Epithelial cell of esophagus (primary cell): ENCODE measurements at regions not wholly inside any gene's neighbourhood (a gene's known extent, or its start where the extent isn't known, plus 50 kb on each side); places are given as distances from the start of the nearest gene placed in this dataset.
"Not testable (repeated sequence)": the region's sequence is repeated elsewhere in the genome, so short reads cannot be mapped to it uniquely, and the experiment has no call there.

Experiments
- DNase-seq: peaks from one replicate; pipeline ENCODE4 v3.0.0; 2010; ENCODE audit warnings: low read depth
- H3K4me3 ChIP-seq: 2 replicates; pipeline ENCODE4 v1.5.1; 2011; ENCODE audit warnings: mild to moderate bottlenecking, low read length, control low read depth
- CTCF ChIP-seq: IDR thresholded peaks from 2 replicates; pipeline ENCODE4 v1.5.1; 2011; ENCODE audit warnings: low read depth, mild to moderate bottlenecking, low read length, control low read depth, inconsistent platforms; ENCODE audit not compliant: insufficient read depth; ENCODE audit errors: missing control alignments

- no peak overlapping the region for H3K4me3 ChIP-seq
- DNase-seq = no peak
- TF ChIP-seq CTCF = no peak
Observed at GRCh38 chr3:168794427-168794826, 698.7 kb upstream of the GOLIM4 start.

- no peak for TF ChIP-seq CTCF
- no peak for DNase-seq
- no peak overlapping the region for H3K4me3 ChIP-seq
Observed at GRCh38 chr3:168782193-168782592, 686.5 kb upstream of the GOLIM4 start.

DNA sequence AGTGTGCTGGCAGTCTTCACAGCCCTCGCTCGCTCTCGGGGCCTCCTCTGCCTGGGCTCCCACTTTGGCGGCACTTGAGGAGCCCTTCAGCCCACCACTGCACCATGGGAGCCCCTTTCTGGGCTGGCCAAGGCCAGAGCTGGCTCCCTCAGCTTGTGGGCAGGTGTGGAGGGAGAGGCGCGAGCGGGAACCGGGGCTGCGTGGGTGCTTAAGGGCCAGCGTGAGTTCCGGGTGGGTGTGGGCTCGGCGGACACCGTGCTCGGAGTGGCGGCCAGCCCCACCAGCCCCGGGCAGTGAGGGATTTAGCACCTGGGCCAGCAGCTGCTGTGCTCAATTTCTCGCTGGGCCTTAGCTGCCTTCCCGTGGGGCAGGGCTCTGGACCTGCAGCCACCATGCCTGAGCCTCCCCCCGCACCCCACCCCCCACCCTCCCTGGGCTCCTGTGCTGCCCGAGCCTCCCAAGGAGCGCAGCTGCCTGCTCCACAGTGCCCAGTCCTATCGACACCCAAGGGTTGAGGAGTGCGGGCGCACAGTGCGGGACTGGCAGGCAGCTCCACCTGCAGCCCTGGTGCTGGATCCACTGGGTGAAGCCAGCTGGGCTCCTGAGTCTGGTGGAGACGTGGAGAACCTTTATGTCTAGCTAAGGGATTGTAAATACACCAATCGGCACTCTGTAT lies 684.4 kb upstream of the GOLIM4 start:
- H3K4me3 ChIP-seq, DNase-seq: not testable (repeated sequence)

GRCh38 chr3:168753724-168754123 lies 658.0 kb upstream of the GOLIM4 start:
- no peak for TF ChIP-seq CTCF
- no peak for DNase-seq
- no peak overlapping the region for H3K4me3 ChIP-seq

DNA sequence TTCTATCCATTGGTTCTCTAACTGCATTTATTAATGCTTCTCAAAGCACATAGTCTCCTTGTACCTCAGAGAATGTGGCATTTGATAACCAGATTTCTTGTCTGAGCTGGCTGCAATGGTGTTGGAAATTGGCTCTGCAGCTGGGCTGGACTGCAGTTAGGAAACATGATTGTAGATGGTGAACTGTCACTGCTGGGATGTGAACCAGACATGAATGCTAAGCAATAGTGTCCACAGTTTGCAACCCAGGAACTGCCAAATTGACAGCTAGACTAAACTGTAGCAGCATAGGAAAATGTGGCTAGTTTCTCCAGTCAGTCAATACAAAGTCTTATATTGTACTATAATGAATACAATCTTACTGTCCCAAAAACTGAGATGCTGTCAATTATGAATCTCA lies 656.6 kb upstream of the GOLIM4 start:
- no peak overlapping the region for H3K4me3 ChIP-seq
- TF ChIP-seq CTCF = no peak
- DNase-seq = no peak

DNA sequence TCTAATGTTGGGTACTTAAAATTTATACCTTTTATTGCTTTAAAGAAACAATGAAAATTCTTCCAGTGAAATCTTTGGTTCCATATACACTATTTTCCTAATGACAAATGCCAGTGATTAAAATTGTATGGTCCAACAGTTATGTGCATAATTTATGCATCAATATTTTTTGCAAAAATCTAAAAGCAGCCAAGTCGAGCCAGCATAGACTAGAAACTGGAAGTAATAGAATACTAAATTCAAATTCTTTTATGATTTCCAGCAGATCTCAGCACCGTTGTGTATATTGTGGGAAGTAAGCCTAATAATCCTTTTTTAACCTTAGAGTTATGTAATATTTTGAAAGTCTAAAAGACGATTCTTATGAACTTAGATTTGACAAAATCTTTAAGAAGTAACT lies 652.0 kb upstream of the GOLIM4 start:
- TF ChIP-seq CTCF = no peak
- no peak for DNase-seq
- no peak overlapping the region for H3K4me3 ChIP-seq

DNA sequence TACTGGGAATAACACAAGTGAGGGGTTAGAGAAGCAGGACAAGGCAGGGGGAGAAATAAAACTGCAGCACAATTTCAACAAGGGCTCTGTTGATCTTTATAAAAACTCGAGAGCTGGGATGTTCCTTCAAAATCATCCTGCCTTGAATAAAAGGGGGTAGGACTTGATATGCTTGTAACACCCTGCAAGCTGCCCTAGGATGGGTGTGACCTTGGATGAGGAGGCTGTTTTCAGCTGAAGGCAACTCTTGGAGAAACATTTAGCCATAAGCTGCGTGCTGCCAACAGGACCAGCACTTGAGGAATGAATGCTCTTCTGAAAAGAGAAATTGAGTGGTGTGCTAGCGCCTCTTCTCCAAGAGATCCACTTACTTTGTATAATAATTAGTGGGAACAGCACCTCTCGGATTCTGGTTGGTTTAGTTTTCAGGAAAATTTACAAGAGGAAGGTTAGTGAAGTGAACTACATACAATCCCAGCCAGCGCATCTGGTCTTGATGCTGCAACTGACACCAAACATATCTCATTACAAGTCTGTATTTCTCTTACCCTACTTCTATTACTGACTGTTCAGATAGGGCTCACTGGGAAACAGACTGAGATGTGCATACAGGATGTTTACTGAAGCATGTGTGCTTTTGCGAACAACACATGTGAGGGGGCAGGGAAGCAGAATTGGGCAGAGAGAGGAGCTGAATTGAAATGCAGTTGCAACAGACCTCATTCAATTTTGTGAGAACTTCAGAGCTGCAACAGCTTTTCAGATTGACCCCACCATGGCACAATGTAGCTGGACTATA lies 643.0 kb upstream of the GOLIM4 start:
- no peak overlapping the region for H3K4me3 ChIP-seq
- no peak for TF ChIP-seq CTCF
- no peak for DNase-seq
